HCT116 (cell line): ENCODE measurements at regions not wholly inside any gene's neighbourhood (a gene's known extent, or its start where the extent isn't known, plus 50 kb on each side); places are given as distances from the start of the nearest gene placed in this dataset.

Experiments used
- CEBPB ChIP-seq: IDR thresholded peaks from 2 replicates; pipeline ENCODE4 v1.6.1; 2012; ENCODE audit warnings: low read depth
- EZH2 ChIP-seq: fragments of 200-600 bp; sonication (generic); IDR thresholded peaks from 2 replicates; pipeline ENCODE4 v1.6.1; 2017; ENCODE audit warnings: antibody characterized with exemption, mixed run types
- FOSL1 ChIP-seq: IDR thresholded peaks from 2 replicates; pipeline ENCODE4 v1.6.1; 2012; ENCODE audit warnings: low read depth
- JUND ChIP-seq: IDR thresholded peaks from 2 replicates; pipeline ENCODE4 v1.6.1; 2012
- POLR2A ChIP-seq: IDR thresholded peaks from 2 replicates; pipeline ENCODE4 v1.7.0; 2011; ENCODE audit warnings: borderline replicate concordance; ENCODE audit not compliant: insufficient read depth, insufficient read length; ENCODE audit errors: extremely low read depth
- POLR2AphosphoS5 ChIP-seq: IDR thresholded peaks from 2 replicates; pipeline ENCODE4 v1.6.1; 2011; ENCODE audit warnings: mild to moderate bottlenecking, low read depth, low read length, moderate library complexity
- RAD21 ChIP-seq: IDR thresholded peaks from 2 replicates; pipeline ENCODE4 v1.6.1; 2012; ENCODE audit warnings: low read depth, mild to moderate bottlenecking
- SIN3A ChIP-seq: IDR thresholded peaks from 2 replicates; pipeline ENCODE4 v1.6.1; 2012; ENCODE audit warnings: low read depth
- SP1 ChIP-seq: IDR thresholded peaks from 2 replicates; pipeline ENCODE4 v1.6.1; 2012; ENCODE audit warnings: low read depth
- ZNF274 ChIP-seq: fragments of 200-500 bp; sonication (Bioruptor generic); IDR thresholded peaks from 2 replicates; pipeline ENCODE4 v1.6.1; 2014; ENCODE audit warnings: mild to moderate bottlenecking, low read depth, low read length, inconsistent platforms
- TF ChIP-seq, protein P1 (sequence below): IDR thresholded peaks from 2 replicates; pipeline ENCODE4 v1.6.1; 2012; ENCODE audit warnings: low read depth
- TF ChIP-seq, protein P2 (sequence below), 3 experiments: fragments of 200-600 bp in 1 of 3; sonication (generic) in 1 of 3; IDR thresholded peaks in 2 of 3; conservative IDR thresholded peaks in 1 of 3; 2 replicates each; pipeline ENCODE4 v1.5.1; 2012 to 2017; ENCODE audit warnings: low read depth in 2 of 3, low read length in 2 of 3, antibody characterized with exemption in 1 of 3, borderline replicate concordance in 1 of 3, control low read depth in 1 of 3, mild to moderate bottlenecking in 1 of 3, mixed read lengths in 1 of 3, mixed run types in 1 of 3, moderate library complexity in 1 of 3; ENCODE audit not compliant: insufficient read depth in 1 of 3
- TF ChIP-seq, protein P3 (sequence below): IDR thresholded peaks from 2 replicates; pipeline ENCODE4 v1.6.1; 2012

DNA sequence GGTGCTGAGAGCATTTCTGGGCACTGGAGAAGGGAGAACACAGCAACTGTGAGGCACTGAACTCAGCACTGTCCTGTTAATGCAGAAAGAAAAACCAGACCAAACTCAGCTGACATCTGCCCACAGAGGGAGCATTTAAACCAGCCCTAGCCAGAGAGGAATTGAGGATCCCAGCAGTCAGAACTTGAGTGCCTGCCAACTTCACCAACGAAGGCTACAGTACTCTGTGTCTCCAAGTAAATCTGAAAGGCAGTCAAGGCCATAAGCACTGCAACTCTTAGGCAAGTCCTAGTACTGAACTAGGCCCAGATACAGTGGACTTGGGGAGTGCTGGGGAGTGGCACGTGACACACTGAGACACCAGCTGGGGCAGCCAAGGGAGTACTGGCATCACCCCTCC lies 176.2 kb upstream of the ZC3H15 start:
- TF ChIP-seq SP1: no peak
- TF ChIP-seq ZNF274: no peak
- TF ChIP-seq, protein P1, sequence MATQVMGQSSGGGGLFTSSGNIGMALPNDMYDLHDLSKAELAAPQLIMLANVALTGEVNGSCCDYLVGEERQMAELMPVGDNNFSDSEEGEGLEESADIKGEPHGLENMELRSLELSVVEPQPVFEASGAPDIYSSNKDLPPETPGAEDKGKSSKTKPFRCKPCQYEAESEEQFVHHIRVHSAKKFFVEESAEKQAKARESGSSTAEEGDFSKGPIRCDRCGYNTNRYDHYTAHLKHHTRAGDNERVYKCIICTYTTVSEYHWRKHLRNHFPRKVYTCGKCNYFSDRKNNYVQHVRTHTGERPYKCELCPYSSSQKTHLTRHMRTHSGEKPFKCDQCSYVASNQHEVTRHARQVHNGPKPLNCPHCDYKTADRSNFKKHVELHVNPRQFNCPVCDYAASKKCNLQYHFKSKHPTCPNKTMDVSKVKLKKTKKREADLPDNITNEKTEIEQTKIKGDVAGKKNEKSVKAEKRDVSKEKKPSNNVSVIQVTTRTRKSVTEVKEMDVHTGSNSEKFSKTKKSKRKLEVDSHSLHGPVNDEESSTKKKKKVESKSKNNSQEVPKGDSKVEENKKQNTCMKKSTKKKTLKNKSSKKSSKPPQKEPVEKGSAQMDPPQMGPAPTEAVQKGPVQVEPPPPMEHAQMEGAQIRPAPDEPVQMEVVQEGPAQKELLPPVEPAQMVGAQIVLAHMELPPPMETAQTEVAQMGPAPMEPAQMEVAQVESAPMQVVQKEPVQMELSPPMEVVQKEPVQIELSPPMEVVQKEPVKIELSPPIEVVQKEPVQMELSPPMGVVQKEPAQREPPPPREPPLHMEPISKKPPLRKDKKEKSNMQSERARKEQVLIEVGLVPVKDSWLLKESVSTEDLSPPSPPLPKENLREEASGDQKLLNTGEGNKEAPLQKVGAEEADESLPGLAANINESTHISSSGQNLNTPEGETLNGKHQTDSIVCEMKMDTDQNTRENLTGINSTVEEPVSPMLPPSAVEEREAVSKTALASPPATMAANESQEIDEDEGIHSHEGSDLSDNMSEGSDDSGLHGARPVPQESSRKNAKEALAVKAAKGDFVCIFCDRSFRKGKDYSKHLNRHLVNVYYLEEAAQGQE: no peak
- TF ChIP-seq, protein P2, sequence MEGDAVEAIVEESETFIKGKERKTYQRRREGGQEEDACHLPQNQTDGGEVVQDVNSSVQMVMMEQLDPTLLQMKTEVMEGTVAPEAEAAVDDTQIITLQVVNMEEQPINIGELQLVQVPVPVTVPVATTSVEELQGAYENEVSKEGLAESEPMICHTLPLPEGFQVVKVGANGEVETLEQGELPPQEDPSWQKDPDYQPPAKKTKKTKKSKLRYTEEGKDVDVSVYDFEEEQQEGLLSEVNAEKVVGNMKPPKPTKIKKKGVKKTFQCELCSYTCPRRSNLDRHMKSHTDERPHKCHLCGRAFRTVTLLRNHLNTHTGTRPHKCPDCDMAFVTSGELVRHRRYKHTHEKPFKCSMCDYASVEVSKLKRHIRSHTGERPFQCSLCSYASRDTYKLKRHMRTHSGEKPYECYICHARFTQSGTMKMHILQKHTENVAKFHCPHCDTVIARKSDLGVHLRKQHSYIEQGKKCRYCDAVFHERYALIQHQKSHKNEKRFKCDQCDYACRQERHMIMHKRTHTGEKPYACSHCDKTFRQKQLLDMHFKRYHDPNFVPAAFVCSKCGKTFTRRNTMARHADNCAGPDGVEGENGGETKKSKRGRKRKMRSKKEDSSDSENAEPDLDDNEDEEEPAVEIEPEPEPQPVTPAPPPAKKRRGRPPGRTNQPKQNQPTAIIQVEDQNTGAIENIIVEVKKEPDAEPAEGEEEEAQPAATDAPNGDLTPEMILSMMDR (IDR thresholded peaks at IDR 0.05 in 2 of 3, conservative IDR thresholded peaks at IDR 0.05 in 1 of 3; ENCODE audit: borderline replicate concordance in 1 of 3, insufficient read depth in 1 of 3, low read depth in 2 of 3, low read length in 2 of 3): no peak
- TF ChIP-seq, protein P3, sequence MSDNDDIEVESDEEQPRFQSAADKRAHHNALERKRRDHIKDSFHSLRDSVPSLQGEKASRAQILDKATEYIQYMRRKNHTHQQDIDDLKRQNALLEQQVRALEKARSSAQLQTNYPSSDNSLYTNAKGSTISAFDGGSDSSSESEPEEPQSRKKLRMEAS: no peak
- TF ChIP-seq CEBPB: no peak
- TF ChIP-seq EZH2: no peak
- TF ChIP-seq SIN3A: no peak
- TF ChIP-seq POLR2A: no peak
- no peak for TF ChIP-seq RAD21
- no peak for TF ChIP-seq POLR2AphosphoS5
- TF ChIP-seq JUND: no peak
- TF ChIP-seq FOSL1: no peak
